Gastroesophageal sphincter (tissue), 3 donors: ENCODE measurements at regions not wholly inside any gene's neighbourhood (a gene's known extent, or its start where the extent isn't known, plus 50 kb on each side); places are given as distances from the start of the nearest gene placed in this dataset.

ENCODE experiments used
- EP300 ChIP-seq: sonication (generic); formaldehyde crosslinking; IDR thresholded peaks from one replicate; pipeline ENCODE4 v1.6.1; 2017; ENCODE audit warnings: antibody characterized with exemption, mild to moderate bottlenecking
- POLR2A ChIP-seq, 2 donors: fragments of 450-650 bp; IDR thresholded peaks; one replicate each; pipeline ENCODE4 v1.6.1; 2017; ENCODE audit warnings: antibody characterized with exemption in 2 of 2, mild to moderate bottlenecking in 2 of 2, moderate library complexity in 1 of 2
- POLR2AphosphoS5 ChIP-seq: sonication (generic); formaldehyde crosslinking; IDR thresholded peaks from one replicate; pipeline ENCODE4 v1.6.1; 2017; ENCODE audit warnings: antibody characterized with exemption
- TF ChIP-seq, protein P1 (sequence below), 4 experiments: fragments of 200-600 bp in 2 of 4; fragments of 450-650 bp in 2 of 4; sonication (generic) in 1 of 4; IDR thresholded peaks; one replicate each; pipeline ENCODE4 v1.5.1; 2017 to 2019; ENCODE audit warnings: antibody characterized with exemption in 4 of 4, mild to moderate bottlenecking in 2 of 4, moderate library complexity in 2 of 4

DNA sequence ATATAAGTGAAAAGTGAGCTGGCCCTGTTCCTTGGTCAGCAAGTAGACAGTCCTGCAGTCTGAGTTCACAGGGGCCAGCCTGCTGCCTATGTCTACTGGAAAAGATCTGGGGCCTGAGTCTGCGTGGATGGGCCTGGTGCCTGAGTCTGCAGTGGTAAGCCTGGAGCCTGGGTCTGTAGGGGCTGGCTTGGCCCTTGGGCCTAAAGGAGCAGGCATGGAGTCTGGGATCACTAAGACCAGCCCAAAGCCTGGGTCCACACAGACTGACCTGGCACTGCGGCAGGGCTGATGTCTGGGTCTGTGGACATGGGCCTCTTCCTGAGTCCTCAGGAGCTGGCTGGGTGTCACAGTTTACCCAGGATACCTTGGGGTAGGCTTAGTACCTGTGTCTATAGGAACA, 95.4 kb downstream of the KLHL28 start:
- TF ChIP-seq, protein P1, sequence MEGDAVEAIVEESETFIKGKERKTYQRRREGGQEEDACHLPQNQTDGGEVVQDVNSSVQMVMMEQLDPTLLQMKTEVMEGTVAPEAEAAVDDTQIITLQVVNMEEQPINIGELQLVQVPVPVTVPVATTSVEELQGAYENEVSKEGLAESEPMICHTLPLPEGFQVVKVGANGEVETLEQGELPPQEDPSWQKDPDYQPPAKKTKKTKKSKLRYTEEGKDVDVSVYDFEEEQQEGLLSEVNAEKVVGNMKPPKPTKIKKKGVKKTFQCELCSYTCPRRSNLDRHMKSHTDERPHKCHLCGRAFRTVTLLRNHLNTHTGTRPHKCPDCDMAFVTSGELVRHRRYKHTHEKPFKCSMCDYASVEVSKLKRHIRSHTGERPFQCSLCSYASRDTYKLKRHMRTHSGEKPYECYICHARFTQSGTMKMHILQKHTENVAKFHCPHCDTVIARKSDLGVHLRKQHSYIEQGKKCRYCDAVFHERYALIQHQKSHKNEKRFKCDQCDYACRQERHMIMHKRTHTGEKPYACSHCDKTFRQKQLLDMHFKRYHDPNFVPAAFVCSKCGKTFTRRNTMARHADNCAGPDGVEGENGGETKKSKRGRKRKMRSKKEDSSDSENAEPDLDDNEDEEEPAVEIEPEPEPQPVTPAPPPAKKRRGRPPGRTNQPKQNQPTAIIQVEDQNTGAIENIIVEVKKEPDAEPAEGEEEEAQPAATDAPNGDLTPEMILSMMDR (IDR thresholded peaks at IDR 0.05): no peak
- no peak for TF ChIP-seq POLR2A (IDR thresholded peaks at IDR 0.05)
- TF ChIP-seq POLR2AphosphoS5: no peak
- no peak for TF ChIP-seq EP300
